DND-41 (cell line): ENCODE measurements at regions not wholly inside any gene's neighbourhood (a gene's known extent, or its start where the extent isn't known, plus 50 kb on each side); places are given as distances from the start of the nearest gene placed in this dataset.

ENCODE experiments used
- ATAC-seq: fragments of 200-7000 bp; cut with Tn5 transposase; 3 replicates; pipeline ENCODE4 v1.9.1; 2021; ENCODE audit warnings: low read depth; ENCODE audit not compliant: insufficient read depth
- DNase-seq: peaks from one replicate; pipeline ENCODE4 v3.0.0-alpha.2; 2020
- H2AFZ ChIP-seq: 2 replicates; pipeline ENCODE4 v1.6.0; 2012; ENCODE audit warnings: low read depth, low read length
- H3K27ac ChIP-seq: 2 replicates; pipeline ENCODE4 v1.5.1; 2012; ENCODE audit warnings: low read length, inconsistent platforms
- H3K27me3 ChIP-seq: fragments of 200-600 bp; sonication (generic); 2 replicates; pipeline ENCODE4 v1.6.0; 2012; ENCODE audit warnings: low read length, mild to moderate bottlenecking, inconsistent platforms; ENCODE audit not compliant: insufficient read depth, poor library complexity
- H3K36me3 ChIP-seq: 2 replicates; pipeline ENCODE4 v1.5.1; 2012; ENCODE audit warnings: low read length, inconsistent platforms; ENCODE audit not compliant: insufficient read depth
- H3K4me1 ChIP-seq: 2 replicates; pipeline ENCODE4 v1.5.1; 2012; ENCODE audit warnings: mild to moderate bottlenecking, low read length; ENCODE audit not compliant: insufficient read depth
- H3K4me2 ChIP-seq: 2 replicates; pipeline ENCODE4 v1.6.0; 2012; ENCODE audit warnings: mild to moderate bottlenecking, moderate library complexity, low read length, inconsistent platforms; ENCODE audit not compliant: insufficient read depth
- H3K4me3 ChIP-seq, 2 experiments: fragments of 200-600 bp in 1 of 2; shearing (Covaris generic) in 1 of 2; 2 replicates each; pipeline ENCODE4 v1.5.1; 2012 to 2016; ENCODE audit warnings: inconsistent platforms in 2 of 2, low read length in 2 of 2, mild to moderate bottlenecking in 2 of 2, low read depth in 1 of 2, moderate library complexity in 1 of 2
- H3K79me2 ChIP-seq: 2 replicates; pipeline ENCODE4 v1.6.0; 2012; ENCODE audit warnings: low read length, inconsistent platforms; ENCODE audit not compliant: insufficient read depth
- H3K9ac ChIP-seq: 2 replicates; pipeline ENCODE4 v1.6.0; 2012; ENCODE audit warnings: low read depth, mild to moderate bottlenecking, inconsistent platforms, low read length, moderate library complexity
- H3K9me3 ChIP-seq: 2 replicates; pipeline ENCODE4 v1.5.1; 2012; ENCODE audit warnings: low read length, moderate library complexity, mild to moderate bottlenecking, inconsistent platforms; ENCODE audit not compliant: insufficient read depth, severe bottlenecking
- H4K20me1 ChIP-seq: 2 replicates; pipeline ENCODE4 v1.6.0; 2012; ENCODE audit warnings: low read length; ENCODE audit not compliant: insufficient read depth
- EZH2 ChIP-seq: IDR thresholded peaks from 3 replicates; pipeline ENCODE4 v1.6.1; 2012; ENCODE audit warnings: borderline replicate concordance, low read depth, mild to moderate bottlenecking, moderate library complexity, low read length, inconsistent platforms; ENCODE audit not compliant: severe bottlenecking
- TF ChIP-seq, protein P1 (sequence below): IDR thresholded peaks from 2 replicates; pipeline ENCODE4 v1.5.1; 2012; ENCODE audit warnings: borderline replicate concordance, low read length, moderate library complexity, mild to moderate bottlenecking; ENCODE audit not compliant: poor library complexity, severe bottlenecking; ENCODE audit errors: extremely low read depth

DNA sequence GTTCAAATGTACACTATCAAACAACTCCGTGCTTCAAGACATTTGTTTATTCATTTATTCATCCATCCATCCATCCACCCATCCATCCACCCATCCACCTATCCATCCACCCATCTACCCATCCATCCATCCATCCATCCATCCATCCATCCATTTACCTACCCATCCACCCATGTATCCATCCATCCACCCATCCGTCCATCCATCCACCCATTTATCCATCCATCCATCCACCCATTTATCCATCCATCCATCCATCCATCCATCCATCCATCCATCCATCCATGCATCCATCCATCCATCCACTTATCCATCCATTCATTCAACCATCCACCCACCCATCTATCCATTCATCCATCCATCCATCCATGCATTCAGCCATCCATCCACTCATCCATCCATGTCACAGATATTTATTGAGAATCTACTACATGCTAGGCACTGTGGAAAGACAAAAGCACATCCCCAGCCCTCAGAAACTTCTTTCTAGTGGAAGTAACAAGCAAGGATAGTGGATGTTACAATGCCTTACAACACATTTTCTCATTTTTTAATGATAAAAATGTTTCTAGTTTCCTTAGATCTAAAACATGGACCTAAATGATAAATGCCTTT lies 237.6 kb downstream of the ZNF536 start:
- Histone ChIP-seq H2AFZ (no peak overlapping the region), H3K27ac (no peak overlapping the region), H3K4me1 (no peaks in the 10 kb centered on the region), H3K4me2 (no peak overlapping the region), H3K27me3 (no peaks in the 10 kb centered on the region), H3K36me3 (no peaks in the 10 kb centered on the region), H4K20me1 (no peaks in the 10 kb centered on the region), H3K79me2 (no peaks in the 10 kb centered on the region), H3K9ac (no peak overlapping the region), H3K4me3 (no peak overlapping the region), H3K9me3 (no peaks in the 10 kb centered on the region)
- DNase-seq: no peak
- no peak for TF ChIP-seq EZH2
- TF ChIP-seq, protein P1, sequence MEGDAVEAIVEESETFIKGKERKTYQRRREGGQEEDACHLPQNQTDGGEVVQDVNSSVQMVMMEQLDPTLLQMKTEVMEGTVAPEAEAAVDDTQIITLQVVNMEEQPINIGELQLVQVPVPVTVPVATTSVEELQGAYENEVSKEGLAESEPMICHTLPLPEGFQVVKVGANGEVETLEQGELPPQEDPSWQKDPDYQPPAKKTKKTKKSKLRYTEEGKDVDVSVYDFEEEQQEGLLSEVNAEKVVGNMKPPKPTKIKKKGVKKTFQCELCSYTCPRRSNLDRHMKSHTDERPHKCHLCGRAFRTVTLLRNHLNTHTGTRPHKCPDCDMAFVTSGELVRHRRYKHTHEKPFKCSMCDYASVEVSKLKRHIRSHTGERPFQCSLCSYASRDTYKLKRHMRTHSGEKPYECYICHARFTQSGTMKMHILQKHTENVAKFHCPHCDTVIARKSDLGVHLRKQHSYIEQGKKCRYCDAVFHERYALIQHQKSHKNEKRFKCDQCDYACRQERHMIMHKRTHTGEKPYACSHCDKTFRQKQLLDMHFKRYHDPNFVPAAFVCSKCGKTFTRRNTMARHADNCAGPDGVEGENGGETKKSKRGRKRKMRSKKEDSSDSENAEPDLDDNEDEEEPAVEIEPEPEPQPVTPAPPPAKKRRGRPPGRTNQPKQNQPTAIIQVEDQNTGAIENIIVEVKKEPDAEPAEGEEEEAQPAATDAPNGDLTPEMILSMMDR: no peak
- no peak for ATAC-seq

DNA sequence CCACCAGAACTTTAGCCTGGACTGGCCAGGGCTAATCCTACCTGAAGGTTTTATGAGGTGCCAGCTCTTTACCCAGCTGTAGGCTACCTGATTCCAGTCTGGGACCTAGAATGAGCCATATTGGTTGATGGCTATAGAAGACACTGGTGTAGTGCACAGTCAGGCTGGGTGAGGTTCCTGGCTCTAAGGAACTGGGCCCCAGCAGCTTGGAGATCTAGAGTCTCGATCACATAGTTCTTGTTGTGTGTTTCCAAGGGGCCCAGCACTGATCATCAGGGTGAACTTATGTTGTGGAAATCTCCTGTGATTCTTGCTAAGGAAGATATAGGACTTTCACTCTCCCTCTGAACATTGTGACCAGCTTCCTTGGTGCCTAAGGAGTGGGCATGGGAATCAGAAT lies 236.3 kb downstream of the ZNF536 start:
- Histone ChIP-seq H3K4me2 (no peak overlapping the region), H2AFZ (no peak overlapping the region), H3K27ac (no peak overlapping the region), H3K36me3 (no peaks in the 10 kb centered on the region), H3K79me2 (no peaks in the 10 kb centered on the region), H3K9me3 (no peaks in the 10 kb centered on the region), H3K27me3 (no peaks in the 10 kb centered on the region), H3K9ac (no peak overlapping the region), H3K4me1 (no peaks in the 10 kb centered on the region), H3K4me3 (no peak overlapping the region), H4K20me1 (no peaks in the 10 kb centered on the region)
- DNase-seq (no peak), ATAC-seq (no peak)
- no peak for TF ChIP-seq EZH2
- TF ChIP-seq, protein P1: no peak
